Spleen (tissue), 7 donors: ENCODE measurements at regions not wholly inside any gene's neighbourhood (a gene's known extent, or its start where the extent isn't known, plus 50 kb on each side); places are given as distances from the start of the nearest gene placed in this dataset.
"Not testable (repeated sequence)": the region's sequence is repeated elsewhere in the genome, so short reads cannot be mapped to it uniquely, and the experiment has no call there.

Experiments
- POLR2A ChIP-seq, 3 donors: fragments of 450-650 bp; IDR thresholded peaks; one replicate each; pipeline ENCODE4 v1.5.1; 2017; ENCODE audit warnings: antibody characterized with exemption in 3 of 3, mild to moderate bottlenecking in 1 of 3
- POLR2AphosphoS5 ChIP-seq, 3 donors: sonication (generic); formaldehyde crosslinking; IDR thresholded peaks; one replicate each; pipeline ENCODE4 v1.5.1; 2017; ENCODE audit warnings: antibody characterized with exemption in 3 of 3
- TF ChIP-seq, protein P1 (sequence below), 11 experiments: fragments of 200-600 bp in 7 of 11; fragments of 450-650 bp in 4 of 11; sonication (generic) in 4 of 11; IDR thresholded peaks in 8 of 11; conservative IDR thresholded peaks in 3 of 11; 1 replicate in 7 of 11; 2 replicates in 4 of 11; pipeline versions ENCODE4 v1.4.0 to v1.8.0; 2016 to 2021; ENCODE audit warnings: antibody characterized with exemption in 11 of 11, inconsistent platforms in 4 of 11, mild to moderate bottlenecking in 1 of 11
- donor health status: DM: no; HTN: no; CAD: no; lungs with moderate emphysema.
- donor health status: DM: no; HTN: no; CAD: no.
- donor health status: DM: no; HTN: no; CAD: no.

DNA sequence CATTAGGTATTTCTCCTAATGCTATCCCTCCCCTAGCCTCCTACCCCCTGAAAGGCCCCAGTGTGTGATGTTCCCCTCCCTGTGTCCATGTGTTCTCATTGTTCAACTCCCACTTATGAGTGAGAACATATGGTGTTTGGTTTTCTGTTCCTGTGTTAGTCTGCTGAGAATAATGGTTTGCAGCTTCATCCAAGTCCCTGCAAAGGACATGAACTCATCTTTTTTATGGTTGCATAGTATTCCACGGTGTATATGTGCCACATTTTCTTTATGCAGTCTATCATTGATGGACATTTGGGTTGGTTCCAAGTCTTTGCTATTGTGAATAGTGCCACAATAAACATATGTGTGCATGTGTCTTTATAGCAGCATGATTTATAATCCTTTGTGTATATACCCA is 77.3 kb downstream of the LACC1 start:
- TF ChIP-seq, protein P1, sequence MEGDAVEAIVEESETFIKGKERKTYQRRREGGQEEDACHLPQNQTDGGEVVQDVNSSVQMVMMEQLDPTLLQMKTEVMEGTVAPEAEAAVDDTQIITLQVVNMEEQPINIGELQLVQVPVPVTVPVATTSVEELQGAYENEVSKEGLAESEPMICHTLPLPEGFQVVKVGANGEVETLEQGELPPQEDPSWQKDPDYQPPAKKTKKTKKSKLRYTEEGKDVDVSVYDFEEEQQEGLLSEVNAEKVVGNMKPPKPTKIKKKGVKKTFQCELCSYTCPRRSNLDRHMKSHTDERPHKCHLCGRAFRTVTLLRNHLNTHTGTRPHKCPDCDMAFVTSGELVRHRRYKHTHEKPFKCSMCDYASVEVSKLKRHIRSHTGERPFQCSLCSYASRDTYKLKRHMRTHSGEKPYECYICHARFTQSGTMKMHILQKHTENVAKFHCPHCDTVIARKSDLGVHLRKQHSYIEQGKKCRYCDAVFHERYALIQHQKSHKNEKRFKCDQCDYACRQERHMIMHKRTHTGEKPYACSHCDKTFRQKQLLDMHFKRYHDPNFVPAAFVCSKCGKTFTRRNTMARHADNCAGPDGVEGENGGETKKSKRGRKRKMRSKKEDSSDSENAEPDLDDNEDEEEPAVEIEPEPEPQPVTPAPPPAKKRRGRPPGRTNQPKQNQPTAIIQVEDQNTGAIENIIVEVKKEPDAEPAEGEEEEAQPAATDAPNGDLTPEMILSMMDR (IDR thresholded peaks at IDR 0.05 in 8 of 11, conservative IDR thresholded peaks at IDR 0.05 in 3 of 11) = not testable (repeated sequence)
- not testable (repeated sequence) for TF ChIP-seq POLR2AphosphoS5, POLR2A (IDR thresholded peaks at IDR 0.05)
